Uterus (tissue), 2 donors: ENCODE measurements at regions not wholly inside any gene's neighbourhood (a gene's known extent, or its start where the extent isn't known, plus 50 kb on each side); places are given as distances from the start of the nearest gene placed in this dataset.

Source experiments
- CTCF ChIP-seq, 4 experiments: fragments of 200-600 bp in 2 of 4; fragments of 450-650 bp in 2 of 4; sonication (generic) in 2 of 4; IDR thresholded peaks; one replicate each; pipeline ENCODE4 v1.5.1; 2016 to 2019; ENCODE audit warnings: antibody characterized with exemption in 4 of 4, mild to moderate bottlenecking in 2 of 4, moderate library complexity in 1 of 4
- POLR2A ChIP-seq, 2 donors: fragments of 450-650 bp; IDR thresholded peaks; one replicate each; pipeline ENCODE4 v1.6.1; 2016; ENCODE audit warnings: antibody characterized with exemption in 2 of 2, mild to moderate bottlenecking in 1 of 2, moderate library complexity in 1 of 2

- TF ChIP-seq CTCF (IDR thresholded peaks at IDR 0.05) (no peak), POLR2A (IDR thresholded peaks at IDR 0.05) (no peak)
Measured at GRCh38 chr10:78540355-78541076, 506.9 kb downstream of the RPS24 start.
